HFFc6 (cell line): ENCODE measurements at regions not wholly inside any gene's neighbourhood (a gene's known extent, or its start where the extent isn't known, plus 50 kb on each side); places are given as distances from the start of the nearest gene placed in this dataset.

Experiments
- DNase-seq: peaks from one replicate; pipeline ENCODE4 v3.0.0-alpha.2; 2018
- H3K27ac Mint-ChIP-seq: 2 replicates; pipeline ENCODE4 v1.8.0; 2020; ENCODE audit warnings: mild to moderate bottlenecking, mixed read lengths
- H3K27me3 Mint-ChIP-seq: 2 replicates; pipeline ENCODE4 v1.8.0; 2021; ENCODE audit warnings: mild to moderate bottlenecking, moderate library complexity, mixed read lengths; ENCODE audit not compliant: insufficient read depth
- H3K36me3 Mint-ChIP-seq: 2 replicates; pipeline ENCODE4 v1.8.0; 2021; ENCODE audit warnings: low read depth, mixed read lengths
- H3K4me1 Mint-ChIP-seq: 2 replicates; pipeline ENCODE4 v1.8.0; 2020; ENCODE audit warnings: low read depth, mixed read lengths
- H3K4me3 Mint-ChIP-seq: 2 replicates; pipeline ENCODE4 v1.8.0; 2020; ENCODE audit warnings: mild to moderate bottlenecking, moderate library complexity, mixed read lengths
- H3K9me3 Mint-ChIP-seq: 2 replicates; pipeline ENCODE4 v1.8.0; 2020; ENCODE audit warnings: mild to moderate bottlenecking, mixed read lengths
- CTCF ChIP-seq: fragments of 200-600 bp; sonication (generic); IDR thresholded peaks from 2 replicates; pipeline ENCODE4 v1.5.0; 2021; ENCODE audit warnings: antibody characterized with exemption, mild to moderate bottlenecking

- Mint-ChIP-seq H3K36me3 (no peaks in the 10 kb centered on the region), H3K4me1 (no peaks in the 10 kb centered on the region), H3K4me3 (no peak overlapping the region), H3K27me3 (peaks cover 32% of the 10 kb centered on the region), H3K9me3 (no peaks in the 10 kb centered on the region), H3K27ac (no peak overlapping the region)
- no peak for TF ChIP-seq CTCF
- peak; percentile 6 for DNase-seq
Measured at GRCh38 chr2:238700117-238700457, 147.8 kb upstream of the TWIST2 start.

GRCh38 chr2:238700506-238701340 is 147.2 kb upstream of the TWIST2 start:
- H3K4me3 Mint-ChIP-seq, result no peak overlapping the region
- TF ChIP-seq CTCF, result no peak
- DNase-seq, result no peak
- no peaks in the 10 kb centered on the region for H3K36me3 Mint-ChIP-seq
- H3K27ac Mint-ChIP-seq, result no peak overlapping the region
- no peaks in the 10 kb centered on the region for H3K4me1 Mint-ChIP-seq
- peaks cover 36% of the 10 kb centered on the region for H3K27me3 Mint-ChIP-seq
- no peaks in the 10 kb centered on the region for H3K9me3 Mint-ChIP-seq

- Mint-ChIP-seq H3K27me3 (peaks cover 41% of the 10 kb centered on the region), H3K36me3 (no peaks in the 10 kb centered on the region), H3K4me3 (no peak overlapping the region), H3K4me1 (no peaks in the 10 kb centered on the region), H3K27ac (no peak overlapping the region), H3K9me3 (no peaks in the 10 kb centered on the region)
- no peak for TF ChIP-seq CTCF
- DNase-seq, result no peak
Measured at GRCh38 chr2:238701341-238702206, 146.3 kb upstream of the TWIST2 start.

- Mint-ChIP-seq H3K9me3 (no peaks in the 10 kb centered on the region), H3K27me3 (peaks cover 39% of the 10 kb centered on the region), H3K4me1 (no peaks in the 10 kb centered on the region), H3K36me3 (no peaks in the 10 kb centered on the region), H3K27ac (no peak overlapping the region), H3K4me3 (no peak overlapping the region)
- no peak for TF ChIP-seq CTCF
- no peak for DNase-seq
Measured at GRCh38 chr2:238702276-238703052, 145.4 kb upstream of the TWIST2 start.

- no peak overlapping the region for H3K4me3 Mint-ChIP-seq
- no peaks in the 10 kb centered on the region for H3K9me3 Mint-ChIP-seq
- H3K27me3 Mint-ChIP-seq, result peaks cover 43% of the 10 kb centered on the region
- no peaks in the 10 kb centered on the region for H3K36me3 Mint-ChIP-seq
- TF ChIP-seq CTCF, result no peak
- no peak for DNase-seq
- no peaks in the 10 kb centered on the region for H3K4me1 Mint-ChIP-seq
- H3K27ac Mint-ChIP-seq, result no peak overlapping the region
Measured at GRCh38 chr2:238703053-238703415, 144.9 kb upstream of the TWIST2 start.
